ENCODE measurements at regions not wholly inside any gene's neighbourhood (a gene's known extent, or its start where the extent isn't known, plus 50 kb on each side); places are given as distances from the start of the nearest gene placed in this dataset.

DNA sequence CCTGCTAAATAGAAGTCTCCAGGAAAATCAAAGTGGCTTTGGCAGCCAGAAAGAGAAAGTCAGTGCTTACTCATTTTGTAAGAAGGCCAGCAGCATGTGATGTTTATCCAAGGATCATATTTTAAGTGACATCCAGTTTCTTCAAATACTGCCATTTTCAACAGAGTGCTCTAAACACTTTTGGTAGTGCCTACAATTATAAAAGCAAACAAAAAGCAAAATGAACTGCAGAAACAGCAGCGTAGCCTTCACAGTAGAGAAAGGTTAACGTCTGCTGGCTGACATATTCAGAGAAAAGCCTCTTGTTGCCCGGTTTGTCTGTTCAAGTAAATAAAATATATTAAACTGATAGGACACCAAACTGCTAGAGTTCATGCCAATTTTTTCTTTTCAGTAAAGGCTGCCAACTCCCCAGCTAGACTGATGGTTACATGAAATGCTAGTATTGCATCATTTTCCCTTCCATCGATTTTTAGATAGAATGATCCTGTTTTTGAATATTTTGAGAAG, 705.7 kb upstream of the SLC35B3 start:
- TF ChIP-seq SIN3A (IDR thresholded peaks at IDR 0.05; ENCODE audit: borderline replicate concordance, insufficient read depth, low read length): no peak
- TF ChIP-seq POLR2AphosphoS5 (IDR thresholded peaks at IDR 0.05; ENCODE audit: low read depth, low read length): no peak
- TF ChIP-seq, protein P1, sequence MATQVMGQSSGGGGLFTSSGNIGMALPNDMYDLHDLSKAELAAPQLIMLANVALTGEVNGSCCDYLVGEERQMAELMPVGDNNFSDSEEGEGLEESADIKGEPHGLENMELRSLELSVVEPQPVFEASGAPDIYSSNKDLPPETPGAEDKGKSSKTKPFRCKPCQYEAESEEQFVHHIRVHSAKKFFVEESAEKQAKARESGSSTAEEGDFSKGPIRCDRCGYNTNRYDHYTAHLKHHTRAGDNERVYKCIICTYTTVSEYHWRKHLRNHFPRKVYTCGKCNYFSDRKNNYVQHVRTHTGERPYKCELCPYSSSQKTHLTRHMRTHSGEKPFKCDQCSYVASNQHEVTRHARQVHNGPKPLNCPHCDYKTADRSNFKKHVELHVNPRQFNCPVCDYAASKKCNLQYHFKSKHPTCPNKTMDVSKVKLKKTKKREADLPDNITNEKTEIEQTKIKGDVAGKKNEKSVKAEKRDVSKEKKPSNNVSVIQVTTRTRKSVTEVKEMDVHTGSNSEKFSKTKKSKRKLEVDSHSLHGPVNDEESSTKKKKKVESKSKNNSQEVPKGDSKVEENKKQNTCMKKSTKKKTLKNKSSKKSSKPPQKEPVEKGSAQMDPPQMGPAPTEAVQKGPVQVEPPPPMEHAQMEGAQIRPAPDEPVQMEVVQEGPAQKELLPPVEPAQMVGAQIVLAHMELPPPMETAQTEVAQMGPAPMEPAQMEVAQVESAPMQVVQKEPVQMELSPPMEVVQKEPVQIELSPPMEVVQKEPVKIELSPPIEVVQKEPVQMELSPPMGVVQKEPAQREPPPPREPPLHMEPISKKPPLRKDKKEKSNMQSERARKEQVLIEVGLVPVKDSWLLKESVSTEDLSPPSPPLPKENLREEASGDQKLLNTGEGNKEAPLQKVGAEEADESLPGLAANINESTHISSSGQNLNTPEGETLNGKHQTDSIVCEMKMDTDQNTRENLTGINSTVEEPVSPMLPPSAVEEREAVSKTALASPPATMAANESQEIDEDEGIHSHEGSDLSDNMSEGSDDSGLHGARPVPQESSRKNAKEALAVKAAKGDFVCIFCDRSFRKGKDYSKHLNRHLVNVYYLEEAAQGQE (IDR thresholded peaks at IDR 0.05; ENCODE audit: insufficient read depth in 1 of 2, low read depth in 2 of 2, low read length in 2 of 2): no peak
- no peak for TF ChIP-seq FOXP2 (optimal IDR thresholded peaks at IDR 0.05; ENCODE audit: borderline replicate concordance, extremely low read depth, extremely low read length, insufficient read depth)
- TF ChIP-seq TAF1 (IDR thresholded peaks at IDR 0.05; ENCODE audit: borderline replicate concordance, insufficient read depth, low read length): no peak

DNA sequence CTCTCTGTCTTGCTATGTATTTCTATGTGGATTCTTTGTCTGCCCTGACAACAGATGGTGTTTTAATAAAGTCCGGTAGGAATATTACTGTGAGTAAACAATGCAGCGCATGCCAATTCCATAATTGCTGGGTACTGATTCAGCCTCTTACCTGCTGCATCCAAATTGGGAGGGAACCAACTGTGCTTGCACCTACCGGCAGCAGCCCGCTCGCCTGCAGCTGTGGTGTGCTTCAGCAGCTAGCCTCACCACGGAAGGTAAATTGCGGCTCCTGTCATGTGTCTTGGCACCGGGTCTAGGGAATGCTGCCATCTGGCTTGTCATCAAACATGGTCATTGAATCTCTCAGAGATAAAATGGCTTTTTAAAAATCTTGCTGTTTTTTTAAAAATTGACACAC, 704.8 kb upstream of the SLC35B3 start:
- TF ChIP-seq TAF1 (IDR thresholded peaks at IDR 0.05; ENCODE audit: borderline replicate concordance, insufficient read depth, low read length): no peak
- no peak for TF ChIP-seq POLR2AphosphoS5 (IDR thresholded peaks at IDR 0.05; ENCODE audit: low read depth, low read length)
- TF ChIP-seq FOXP2 (optimal IDR thresholded peaks at IDR 0.05; ENCODE audit: borderline replicate concordance, extremely low read depth, extremely low read length, insufficient read depth): peak; percentile 74
- TF ChIP-seq, protein P1 (IDR thresholded peaks at IDR 0.05; ENCODE audit: insufficient read depth in 1 of 2, low read depth in 2 of 2, low read length in 2 of 2): no peak
- TF ChIP-seq SIN3A (IDR thresholded peaks at IDR 0.05; ENCODE audit: borderline replicate concordance, insufficient read depth, low read length): no peak

DNA sequence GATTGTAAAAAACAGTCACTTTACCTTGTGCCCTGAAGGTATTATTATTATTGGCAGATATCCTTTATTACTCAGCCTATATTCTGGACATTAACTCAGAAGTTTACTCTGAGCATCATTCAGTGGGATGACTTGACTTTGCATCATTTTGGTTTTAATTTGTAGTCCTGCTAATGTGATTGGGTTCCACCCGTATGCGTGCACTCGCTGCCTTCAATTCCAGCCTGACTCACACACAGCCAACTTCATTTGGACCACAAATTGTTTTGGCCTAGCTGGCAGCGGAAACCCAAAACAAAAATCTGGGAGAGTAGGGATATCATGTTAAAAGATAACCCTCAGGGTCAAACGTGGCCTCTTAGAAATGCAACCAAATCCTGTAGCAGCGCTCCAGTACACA, 704.4 kb upstream of the SLC35B3 start:
- no peak for TF ChIP-seq POLR2AphosphoS5 (IDR thresholded peaks at IDR 0.05; ENCODE audit: low read depth, low read length)
- TF ChIP-seq FOXP2 (optimal IDR thresholded peaks at IDR 0.05; ENCODE audit: borderline replicate concordance, extremely low read depth, extremely low read length, insufficient read depth): peak; percentile 61

DNA sequence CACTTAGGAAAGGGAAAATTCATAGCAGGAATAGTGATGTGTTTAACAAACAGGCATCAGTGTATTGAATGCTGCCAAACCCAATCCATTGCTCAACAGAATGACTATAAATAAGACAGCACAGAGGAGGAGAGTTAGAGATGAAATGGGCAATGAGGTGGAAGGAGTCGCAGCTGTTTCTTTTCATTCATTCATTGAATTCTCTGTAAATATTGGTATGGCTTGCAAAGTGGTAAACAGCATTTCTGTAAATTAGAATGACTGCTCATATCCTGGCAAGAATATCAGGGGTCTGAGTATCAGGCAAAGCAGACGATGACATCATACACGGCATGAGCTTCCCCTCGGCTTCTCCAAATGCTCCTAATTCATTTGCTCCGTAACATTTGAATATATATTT, 703.6 kb upstream of the SLC35B3 start:
- TF ChIP-seq TAF1 (IDR thresholded peaks at IDR 0.05; ENCODE audit: borderline replicate concordance, insufficient read depth, low read length) (no peak), POLR2AphosphoS5 (IDR thresholded peaks at IDR 0.05; ENCODE audit: low read depth, low read length) (no peak), FOXP2 (optimal IDR thresholded peaks at IDR 0.05; ENCODE audit: borderline replicate concordance, extremely low read depth, extremely low read length, insufficient read depth) (peak; percentile 63)
- TF ChIP-seq, protein P1 (IDR thresholded peaks at IDR 0.05; ENCODE audit: insufficient read depth in 1 of 2, low read depth in 2 of 2, low read length in 2 of 2): no peak

DNA sequence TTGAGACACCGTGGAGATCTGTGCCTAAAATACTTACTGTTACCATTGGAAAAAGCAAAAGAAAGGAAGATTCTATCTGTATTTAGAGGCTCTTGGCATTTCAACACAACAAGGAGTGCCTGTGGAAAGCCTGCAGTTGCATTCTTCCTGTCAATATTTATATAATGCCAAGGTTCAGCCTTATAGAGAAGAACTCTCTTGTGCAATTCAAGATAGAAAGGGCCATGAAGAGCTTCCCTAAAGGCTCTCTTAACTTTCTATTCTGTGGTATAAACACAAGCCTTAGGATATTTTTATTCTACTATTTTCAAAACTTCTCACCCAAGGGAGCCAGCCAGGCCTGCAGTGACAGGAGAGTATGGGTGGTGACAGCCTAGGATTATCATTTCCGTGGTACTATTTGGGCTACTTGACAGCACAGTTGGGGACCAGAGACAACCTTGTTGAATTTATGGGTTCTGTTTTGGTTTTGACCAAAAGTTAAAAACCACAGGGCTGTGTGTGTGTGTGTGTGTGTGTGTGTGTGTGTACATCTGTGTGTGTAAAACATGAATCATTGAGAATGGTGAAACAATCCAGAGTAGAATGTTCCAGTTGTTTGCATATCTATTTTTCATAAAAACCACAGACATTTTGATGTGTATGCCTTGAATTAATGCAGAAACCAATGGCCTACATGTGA, 700.9 kb upstream of the SLC35B3 start:
- TF ChIP-seq SIN3A (IDR thresholded peaks at IDR 0.05; ENCODE audit: borderline replicate concordance, insufficient read depth, low read length): no peak
- no peak for TF ChIP-seq FOXP2 (optimal IDR thresholded peaks at IDR 0.05; ENCODE audit: borderline replicate concordance, extremely low read depth, extremely low read length, insufficient read depth)
- TF ChIP-seq, protein P1 (IDR thresholded peaks at IDR 0.05; ENCODE audit: insufficient read depth in 1 of 2, low read depth in 2 of 2, low read length in 2 of 2): no peak
- TF ChIP-seq POLR2AphosphoS5 (IDR thresholded peaks at IDR 0.05; ENCODE audit: low read depth, low read length): no peak
- no peak for TF ChIP-seq TAF1 (IDR thresholded peaks at IDR 0.05; ENCODE audit: borderline replicate concordance, insufficient read depth, low read length)

Measured in PFSK-1 (cell line).